Right hindlimb (tissue), 1 donor: ENCODE measurements at regions not wholly inside any gene's neighbourhood (a gene's known extent, or its start where the extent isn't known, plus 50 kb on each side); places are given as distances from the start of the nearest gene placed in this dataset.

Source experiments
- DNase-seq: peaks from one replicate; pipeline ENCODE4 v3.0.0-alpha.2; 2018

DNA sequence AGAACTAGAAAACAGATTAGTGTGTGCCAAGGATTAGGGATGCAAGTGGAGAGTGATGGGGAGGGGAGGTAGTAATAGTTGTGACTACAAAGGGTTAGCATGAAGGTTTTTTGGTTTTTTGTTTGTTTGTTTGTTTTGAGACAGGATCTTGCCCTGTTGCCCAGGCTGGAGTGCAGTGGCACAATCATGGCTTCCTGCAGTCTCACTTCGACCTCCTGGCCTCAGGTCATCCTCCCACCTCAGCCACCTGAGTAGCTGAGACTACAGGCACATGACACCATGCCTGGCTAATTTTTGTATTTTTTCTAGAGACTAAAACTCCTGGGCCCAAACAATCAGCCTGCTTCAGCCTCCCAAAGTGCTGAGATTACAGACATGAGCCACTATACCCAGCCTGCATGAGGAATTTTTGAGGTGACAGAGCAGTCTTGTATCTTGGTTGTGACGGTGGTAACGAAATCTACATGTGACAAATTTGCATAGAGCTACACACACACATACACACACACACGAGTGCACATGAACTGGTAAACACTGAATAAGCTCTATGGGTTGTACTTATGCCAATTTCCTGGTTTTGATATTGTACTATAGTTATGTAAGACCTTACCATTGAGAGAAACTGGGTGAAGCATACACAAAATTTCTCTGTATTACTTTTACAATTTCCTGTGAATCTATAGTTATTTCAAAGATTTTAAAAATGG is 59.6 kb upstream of the TOM1L1 start:
- DNase-seq = no peak

DNA sequence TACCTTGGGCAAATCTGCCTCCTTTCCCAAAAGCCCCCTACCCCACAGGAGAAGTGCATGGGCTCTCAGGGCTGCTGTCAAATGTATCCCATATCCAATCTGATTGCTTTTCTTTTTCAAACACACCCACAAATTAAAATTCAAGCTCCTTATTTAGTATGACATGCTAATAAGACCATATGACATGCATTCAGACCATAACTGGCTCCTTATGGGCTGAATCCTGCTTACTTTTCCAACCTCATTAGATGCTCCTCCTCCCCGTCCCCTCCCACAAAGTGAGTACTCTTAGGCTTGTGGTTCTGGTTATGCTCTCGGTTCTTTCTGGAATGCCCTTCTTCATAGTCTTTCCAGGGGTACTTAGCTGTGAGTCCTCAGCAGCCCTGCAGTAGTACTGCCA is 59.0 kb upstream of the TOM1L1 start:
- no peak for DNase-seq

DNA sequence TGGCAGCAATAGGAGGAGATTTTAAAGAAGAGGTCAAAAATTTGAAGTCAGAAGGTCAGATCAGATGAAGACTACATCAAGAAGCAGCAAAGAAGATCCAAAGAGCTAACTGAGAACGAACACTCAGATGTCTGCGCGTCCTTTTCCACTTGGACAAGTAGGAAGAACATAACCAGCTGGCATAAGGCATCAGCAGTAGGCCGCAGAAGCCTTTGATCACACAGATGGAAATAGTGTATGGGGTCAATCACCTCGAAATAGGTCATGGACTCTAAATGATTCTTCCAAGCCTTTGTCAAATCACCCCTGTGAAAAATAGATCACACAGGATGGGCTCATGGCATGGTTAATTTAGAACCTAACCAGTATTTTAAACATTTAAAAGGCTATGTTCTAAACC is 56.4 kb upstream of the TOM1L1 start:
- DNase-seq = no peak

DNA sequence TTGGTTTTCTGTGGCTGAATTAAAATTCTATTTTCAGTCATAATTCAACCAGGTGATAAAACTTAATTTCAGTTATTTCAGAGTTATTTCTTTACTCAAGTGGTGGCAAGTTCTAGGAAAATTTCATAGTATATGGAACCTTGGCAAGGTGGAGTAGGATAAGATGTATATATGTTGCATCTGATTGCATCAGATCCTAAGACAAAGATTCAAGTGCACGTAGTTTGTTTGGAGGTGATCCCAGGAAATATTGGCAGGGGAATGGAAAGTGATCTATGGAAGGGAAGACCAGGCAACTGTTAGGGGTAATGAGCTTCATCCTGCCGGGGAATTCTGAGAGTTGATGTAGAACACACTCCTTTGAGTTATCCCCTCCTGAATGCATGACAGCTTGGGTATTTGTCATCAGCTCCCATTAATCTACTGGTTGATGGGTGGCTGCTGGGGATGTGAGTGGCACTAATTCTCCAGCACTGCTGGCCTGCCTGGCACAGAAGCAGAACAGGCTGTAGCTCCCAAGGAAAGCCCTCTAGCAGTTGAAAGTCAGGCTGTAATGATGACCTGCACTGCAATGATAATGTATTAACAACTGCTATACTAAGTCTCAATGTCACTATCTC is 52.2 kb upstream of the TOM1L1 start:
- DNase-seq = no peak

DNA sequence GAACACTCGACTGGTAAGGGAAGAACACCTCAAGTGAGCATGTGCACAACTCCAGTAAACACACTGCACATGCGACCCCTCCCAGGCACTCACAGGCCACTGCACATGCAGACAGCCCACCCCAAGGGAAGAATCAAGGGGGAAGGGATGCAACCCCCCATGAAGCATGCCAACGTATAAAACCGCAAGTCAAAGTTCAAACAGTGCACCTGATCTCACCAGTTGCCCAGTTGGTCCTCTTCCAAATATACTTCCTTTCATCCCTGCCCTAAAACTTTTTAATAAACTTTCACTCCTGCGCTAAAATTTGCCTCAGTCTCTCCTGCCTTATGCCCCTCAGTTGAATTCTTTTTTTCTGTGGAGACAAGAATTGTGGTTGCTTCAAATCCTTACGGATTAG is 51.0 kb upstream of the TOM1L1 start:
- DNase-seq = no peak
